NCI-H1417 (cell line): ENCODE measurements at regions not wholly inside any gene's neighbourhood (a gene's known extent, or its start where the extent isn't known, plus 50 kb on each side); places are given as distances from the start of the nearest gene placed in this dataset.

Experiments used
- DNase-seq, 3 experiments: peaks; one replicate each; lab custom pipeline; 2025; lab: John Stamatoyannopoulos, UW

- no peak for DNase-seq
Observed at GRCh38 chr6:1122083-1122482, 189.8 kb upstream of the FOXQ1 start.

- DNase-seq = no peak
Observed at GRCh38 chr6:1118287-1118647, 193.6 kb upstream of the FOXQ1 start.

GRCh38 chr6:1117530-1118286 is 194.2 kb upstream of the FOXQ1 start:
- DNase-seq = no peak

GRCh38 chr6:1116149-1116548 is 195.7 kb upstream of the FOXQ1 start:
- DNase-seq = no peak

GRCh38 chr6:1113916-1114540 is 197.9 kb upstream of the FOXQ1 start:
- DNase-seq = no peak

GRCh38 chr6:1111361-1111760 is 200.5 kb upstream of the FOXQ1 start:
- no peak for DNase-seq

- DNase-seq = no peak
Observed at GRCh38 chr6:1110941-1111349, 201.0 kb upstream of the FOXQ1 start.

- no peak for DNase-seq
Observed at GRCh38 chr6:1110164-1110563, 201.7 kb upstream of the FOXQ1 start.

- DNase-seq = no peak
Observed at GRCh38 chr6:1109134-1109533, 202.8 kb upstream of the FOXQ1 start.

GRCh38 chr6:1108198-1108597 is 203.7 kb upstream of the FOXQ1 start:
- no peak for DNase-seq

GRCh38 chr6:1107578-1107977 is 204.3 kb upstream of the FOXQ1 start:
- no peak for DNase-seq

GRCh38 chr6:1105833-1106400 is 206.0 kb upstream of the FOXQ1 start:
- DNase-seq = no peak

GRCh38 chr6:1104988-1105670 is 206.8 kb upstream of the FOXQ1 start:
- no peak for DNase-seq

- peak in 1 of 3 experiments; percentile 14 for DNase-seq
Observed at GRCh38 chr6:1103945-1104623, 207.8 kb upstream of the FOXQ1 start.

- no peak for DNase-seq
Observed at GRCh38 chr6:1103021-1103420, 208.9 kb upstream of the FOXQ1 start.

- DNase-seq = no peak
Observed at GRCh38 chr6:1100269-1100668, 211.6 kb upstream of the FOXQ1 start.

- DNase-seq = no peak
Observed at GRCh38 chr6:1099264-1099663, 212.6 kb upstream of the FOXQ1 start.

- no peak for DNase-seq
Observed at GRCh38 chr6:1096967-1097765, 214.7 kb upstream of the FOXQ1 start.

GRCh38 chr6:1094306-1094705 is 217.6 kb upstream of the FOXQ1 start:
- DNase-seq = no peak

GRCh38 chr6:1091900-1092299 is 220.0 kb upstream of the FOXQ1 start:
- no peak for DNase-seq

GRCh38 chr6:1089859-1090258 is 222.0 kb upstream of the FOXQ1 start:
- no peak for DNase-seq
